GM12878 (cell line): ENCODE measurements at regions not wholly inside any gene's neighbourhood (a gene's known extent, or its start where the extent isn't known, plus 50 kb on each side); places are given as distances from the start of the nearest gene placed in this dataset.
A peak's percentile ranks its signal among the peaks of the same experiment; 100 is the strongest.

Source experiments
- ATAC-seq: fragments of 200-7000 bp; cut with Tn5 transposase; 3 replicates; pipeline ENCODE4 v1.9.1; 2020; ENCODE audit warnings: mild to moderate bottlenecking, moderate library complexity
- BruUV-seq: library from RNA; stranded (reverse); fragments of 400-500 nt; replicated peaks from 2 replicates; lab custom pipeline; 2021; lab: Mats Ljungman, UMichigan
- CTCF ChIA-PET: fragments of 300-600 bp; sonication (Branson Sonifier 250); formaldehyde crosslinking; extraction: SDS; loops from one replicate; lab custom pipeline; 2021; ENCODE audit warnings: inconsistent platforms; lab: Yijun Ruan, JAX
- POLR2A ChIA-PET: fragments of 350-600 bp; formaldehyde crosslinking; extraction: SDS; loops from one replicate; lab custom pipeline; 2021; ENCODE audit warnings: inconsistent platforms; lab: Charles Lee
- RAD21 ChIA-PET: fragments of 300-600 bp; sonication (Branson Sonifier 250); formaldehyde crosslinking; loops from one replicate; lab custom pipeline; 2023; ENCODE audit warnings: antibody characterized with exemption; ENCODE audit not compliant: unreplicated experiment; lab: Charles Lee
- SMC1A ChIA-PET: fragments of 300-600 bp; sonication (Branson Sonifier 250); formaldehyde crosslinking; loops from one replicate; lab custom pipeline; 2023; ENCODE audit not compliant: unreplicated experiment, uncharacterized antibody; lab: Charles Lee
- DNase-seq: peaks from one replicate; pipeline ENCODE4 v3.0.0-alpha.2; 2011; ENCODE audit warnings: low read depth, low spot score
- FAIRE-seq: peaks from 3 replicates; lab custom pipeline; 2011; peaks lifted over from hg19 to GRCh38; lab: Jason Lieb, UNC
- H2AFZ ChIP-seq: 2 replicates; pipeline ENCODE4 v1.6.0; 2011; ENCODE audit warnings: low read depth, low read length, control low read depth; ENCODE audit not compliant: control insufficient read depth
- H3K27ac ChIP-seq: 2 replicates; pipeline ENCODE4 v1.5.1; 2011; ENCODE audit warnings: control low read depth; ENCODE audit not compliant: control insufficient read depth, insufficient read depth
- H3K27me3 ChIP-seq, 2 experiments: replicated peaks in 1 of 2; 2 replicates each; pipeline versions ENCODE4 v1.6.0 to v1.6.1; 2011; ENCODE audit warnings: low read length in 1 of 2; ENCODE audit not compliant: control insufficient read depth in 2 of 2, insufficient read depth in 2 of 2
- H3K36me3 ChIP-seq, 2 experiments: 2 replicates each; pipeline ENCODE4 v1.5.1; 2011; ENCODE audit warnings: low read length in 1 of 2; ENCODE audit not compliant: control insufficient read depth in 2 of 2, insufficient read depth in 2 of 2
- H3K4me1 ChIP-seq: 2 replicates; pipeline ENCODE4 v1.6.1; 2011; ENCODE audit warnings: mild to moderate bottlenecking, low read length, moderate library complexity, mixed read lengths; ENCODE audit not compliant: control insufficient read depth, insufficient read depth
- H3K4me2 ChIP-seq: 2 replicates; pipeline ENCODE4 v1.6.0; 2011; ENCODE audit warnings: control low read depth; ENCODE audit not compliant: control insufficient read depth, insufficient read depth
- H3K4me3 ChIP-seq: fragments of 200-600 bp; sonication (generic); 2 replicates; pipeline ENCODE4 v1.5.1; 2016
- H3K79me2 ChIP-seq: 2 replicates; pipeline ENCODE4 v1.6.0; 2011; ENCODE audit warnings: low read length; ENCODE audit not compliant: control insufficient read depth, insufficient read depth
- H3K9ac ChIP-seq: 2 replicates; pipeline ENCODE4 v1.8.0; 2011; ENCODE audit warnings: low read length, control low read depth, mixed read lengths; ENCODE audit not compliant: control insufficient read depth, insufficient read depth
- H3K9me3 ChIP-seq: replicated peaks from 3 replicates; pipeline ENCODE4 v1.5.1; 2011; ENCODE audit warnings: mild to moderate bottlenecking, low read length; ENCODE audit not compliant: control insufficient read depth, insufficient read depth
- H4K20me1 ChIP-seq: 2 replicates; pipeline ENCODE4 v1.6.0; 2011; ENCODE audit not compliant: control insufficient read depth, insufficient read depth
- BRCA1 ChIP-seq: IDR thresholded peaks from 2 replicates; pipeline ENCODE4 v1.6.1; 2011; ENCODE audit warnings: low read depth, low read length, improper control_type of control experiment
- EGR1 ChIP-seq, 2 experiments: IDR thresholded peaks; 1 replicate in 1 of 2; 2 replicates in 1 of 2; pipeline ENCODE4 v1.6.1; 2011 to 2012; ENCODE audit warnings: low read depth in 2 of 2, low read length in 2 of 2, borderline replicate concordance in 1 of 2, mild to moderate bottlenecking in 1 of 2, moderate library complexity in 1 of 2
- PAX5 ChIP-seq: IDR thresholded peaks from 2 replicates; pipeline ENCODE4 v1.6.1; 2011; ENCODE audit warnings: low read depth, low read length, borderline replicate concordance
- PML ChIP-seq: IDR thresholded peaks from 2 replicates; pipeline ENCODE4 v1.6.1; 2012; ENCODE audit warnings: low read length, inconsistent platforms
- SMC3 ChIP-seq: IDR thresholded peaks from 2 replicates; pipeline ENCODE4 v1.6.1; 2011; ENCODE audit warnings: low read length, improper control_type of control experiment, borderline replicate concordance
- SPI1 ChIP-seq: IDR thresholded peaks from 2 replicates; pipeline ENCODE4 v1.6.1; 2011; ENCODE audit warnings: low read depth, mild to moderate bottlenecking, low read length, moderate library complexity, borderline replicate concordance; ENCODE audit not compliant: insufficient read depth
- SRF ChIP-seq, 2 experiments: IDR thresholded peaks; 2 replicates each; pipeline ENCODE4 v1.6.1; 2011; ENCODE audit warnings: low read depth in 2 of 2, low read length in 2 of 2, mild to moderate bottlenecking in 1 of 2, moderate library complexity in 1 of 2
- YY1 ChIP-seq: IDR thresholded peaks from 2 replicates; pipeline ENCODE4 v1.6.1; 2011; ENCODE audit warnings: low read depth, mild to moderate bottlenecking, low read length
- WGBS: methylation state at CpG from one replicate; pipeline ENCODE4 v1.1.6; 2016; ENCODE audit warnings: low lambda C conversion rate; ENCODE audit not compliant: insufficient replicate concordance, insufficient coverage; ENCODE audit errors: missing lambda C conversion rate; 5-methylcytosine and 5-hydroxymethylcytosine counted together
- in situ Hi-C: fragments of 300-500 bp; cut with MboI; formaldehyde crosslinking; loops from 9 replicates; pipeline ENCODE4 v1.14.3; 2018; ENCODE audit warnings: mixed read lengths
- intact Hi-C: fragments of 100-400 bp; cut with micrococcal nuclease; formaldehyde crosslinking; loops from one replicate; pipeline ENCODE4 v1.14.2; 2022; ENCODE audit not compliant: unreplicated experiment

- Histone ChIP-seq H3K36me3 (no peaks in the 10 kb centered on the region), H2AFZ (no peak overlapping the region), H3K4me1 (no peaks in the 10 kb centered on the region), H3K4me3 (no peak overlapping the region), H3K79me2 (no peaks in the 10 kb centered on the region), H3K9me3 (no peaks in the 10 kb centered on the region), H3K9ac (no peak overlapping the region), H3K27me3 (no peaks in the 10 kb centered on the region), H3K4me2 (no peak overlapping the region), H4K20me1 (no peaks in the 10 kb centered on the region), H3K27ac (no peak overlapping the region)
- intact Hi-C loops = no loop called here
- SMC1A ChIA-PET = no interaction called here
- BruUV-seq = no TSS peak
- POLR2A ChIA-PET = no interaction called here
- DNase-seq (no peak), ATAC-seq (0 out of 3 replicates have a peak, but pooled peaks have one; percentile 31), FAIRE-seq (no peak)
- RAD21 ChIA-PET = no interaction called here
- in situ Hi-C loops = no loop called here
- no peak for TF ChIP-seq SPI1
- CTCF ChIA-PET = no interaction called here
Observed at GRCh38 chr2:221635949-221636348, 63.8 kb upstream of the EPHA4 start.

GRCh38 chr2:221629468-221629867 is 57.4 kb upstream of the EPHA4 start:
- intact Hi-C loops (no loop called here), in situ Hi-C loops (no loop called here)
- ATAC-seq (no peak), FAIRE-seq (no peak), DNase-seq (no peak)
- no peaks in the 10 kb centered on the region for H3K4me1 ChIP-seq
- no peak overlapping the region for H2AFZ ChIP-seq
- H3K36me3 ChIP-seq = no peaks in the 10 kb centered on the region
- no peak overlapping the region for H3K9ac ChIP-seq
- BruUV-seq = no TSS peak
- no peak overlapping the region for H3K27ac ChIP-seq
- WGBS = 7% methylated on average over 5 of the region's 5 CpGs
- no peaks in the 10 kb centered on the region for H3K79me2 ChIP-seq
- ChIA-PET POLR2A (no interaction called here), CTCF (no interaction called here), RAD21 (no interaction called here), SMC1A (interaction anchor here (2.0 kb wide), 1 partner anchor 9 kb away, joined by 4 read pairs; no protein-coding TSS in a partner anchor)
- no peaks in the 10 kb centered on the region for H4K20me1 ChIP-seq
- no peak overlapping the region for H3K4me2 ChIP-seq
- H3K4me3 ChIP-seq = no peak overlapping the region
- TF ChIP-seq BRCA1 (no peak), YY1 (no peak), SMC3 (no peak), PAX5 (no peak), EGR1 (IDR thresholded peaks at IDR 0.05; ENCODE audit: borderline replicate concordance in 1 of 2, low read depth in 2 of 2, low read length in 2 of 2) (no peak), PML (no peak), SRF (IDR thresholded peaks at IDR 0.05; ENCODE audit: low read depth in 2 of 2, low read length in 2 of 2) (no peak)
- no peaks in the 10 kb centered on the region for H3K9me3 ChIP-seq
- H3K27me3 ChIP-seq = no peaks in the 10 kb centered on the region
